Pancreas (tissue), 10 donors: ENCODE measurements at regions not wholly inside any gene's neighbourhood (a gene's known extent, or its start where the extent isn't known, plus 50 kb on each side); places are given as distances from the start of the nearest gene placed in this dataset.

Experiments used
- ATAC-seq, 4 donors: fragments of 200-7000 bp; cut with Tn5 transposase; one replicate each; pipeline versions ENCODE4 v1.8.0 to v1.9.1; 2020; ENCODE audit warnings: mild to moderate bottlenecking in 4 of 4, moderate library complexity in 4 of 4
- DNase-seq, 6 donors: peaks; one replicate each; pipeline ENCODE4 v3.0.0-alpha.2; 2020
- FAIRE-seq: peaks from 2 replicates; lab custom pipeline; 2012; peaks lifted over from hg19 to GRCh38; lab: Jason Lieb, UNC
- H3K27ac ChIP-seq, 4 donors: fragments of 200-600 bp; sonication (generic); 1 replicate in 3 of 4; 2 replicates in 1 of 4; pipeline versions ENCODE4 v1.5.0 to v1.8.0; 2020
- H3K27me3 ChIP-seq, 4 donors: fragments of 200-600 bp; one replicate each; pipeline ENCODE4 v1.8.0; 2021
- H3K36me3 ChIP-seq, 3 donors: fragments of 200-600 bp; sonication (generic) in 1 of 3; one replicate each; pipeline versions ENCODE4 v1.5.0 to v1.8.0; 2020 to 2021
- H3K4me1 ChIP-seq, 3 donors: fragments of 200-600 bp; one replicate each; pipeline ENCODE4 v1.8.0; 2021
- H3K4me3 ChIP-seq, 4 donors: fragments of 200-600 bp; sonication (generic) in 2 of 4; one replicate each; pipeline versions ENCODE4 v1.5.0 to v1.8.0; 2020 to 2021
- H3K9me3 ChIP-seq, 4 donors: fragments of 200-600 bp; one replicate each; pipeline ENCODE4 v1.8.0; 2021
- WGBS, 2 donors: extraction: QIAGEN DNeasy Blood & Tissue Kit; methylation state at CpG; one replicate each; pipeline ENCODE4 v1.1.7; 2013; 5-methylcytosine and 5-hydroxymethylcytosine counted together
- intact Hi-C, 3 donors: fragments of 100-400 bp; cut with DNase I; formaldehyde crosslinking; loops; one replicate each; pipeline versions ENCODE4 v1.11.1 to v1.14.2; 2022
- TF ChIP-seq, protein P1 (sequence below), 4 donors: fragments of 200-600 bp; sonication (generic) in 3 of 4; IDR thresholded peaks; one replicate each; pipeline versions ENCODE4 v1.5.0 to v1.8.0; 2021; ENCODE audit warnings: antibody characterized with exemption in 4 of 4
- donor health status: healthy with polysubstance abuse.
- donor health status: DM: no; HTN: no; CAD: no; lungs with moderate emphysema.
- donor health status: DM: no; HTN: no; CAD: no.
- donor health status: control.
- donor health status: control.
- donor health status: Bipolar disorder and iron deficiency.
- donor health status: DM: yes; HTN: yes; CAD: no.
- donor health status: DM: no; HTN: no; CAD: no.
- donor health status: DM: no; HTN: no; CAD: no.
- donor health status: DM: yes; HTN: yes; CAD: no.

DNA sequence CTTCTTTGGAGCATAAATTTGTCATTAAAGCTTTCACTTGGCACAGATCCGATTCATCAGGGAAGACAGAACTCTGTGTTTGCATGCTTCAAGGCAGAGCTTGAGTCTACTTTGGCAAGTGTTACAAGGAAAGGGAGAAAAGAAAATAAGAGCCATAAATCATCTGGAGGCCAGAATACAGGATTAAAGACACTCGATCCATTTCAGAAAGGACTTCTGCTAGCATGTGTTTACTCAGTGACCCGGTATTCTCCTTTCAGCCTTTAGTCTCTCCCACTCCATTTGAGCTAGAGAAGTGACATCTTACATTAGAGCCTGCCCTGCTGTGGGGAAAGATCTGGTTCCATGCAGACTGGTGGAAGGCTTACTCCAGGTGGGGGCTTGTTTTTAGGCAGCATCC lies 306.4 kb downstream of the KLF5 start:
- no peak for FAIRE-seq
- 14 to 15% methylated on average over 3 of the region's 3 CpGs for whole genome bisulfite sequencing, 2 donors
- H3K4me3 ChIP-seq = no peak overlapping the region
- H3K36me3 ChIP-seq = no peaks in the 10 kb centered on the region
- no peaks in the 10 kb centered on the region for H3K9me3 ChIP-seq
- ATAC-seq = peak; percentile 60 to 75 (median 66)
- intact Hi-C loops = no loop called here
- TF ChIP-seq, protein P1, sequence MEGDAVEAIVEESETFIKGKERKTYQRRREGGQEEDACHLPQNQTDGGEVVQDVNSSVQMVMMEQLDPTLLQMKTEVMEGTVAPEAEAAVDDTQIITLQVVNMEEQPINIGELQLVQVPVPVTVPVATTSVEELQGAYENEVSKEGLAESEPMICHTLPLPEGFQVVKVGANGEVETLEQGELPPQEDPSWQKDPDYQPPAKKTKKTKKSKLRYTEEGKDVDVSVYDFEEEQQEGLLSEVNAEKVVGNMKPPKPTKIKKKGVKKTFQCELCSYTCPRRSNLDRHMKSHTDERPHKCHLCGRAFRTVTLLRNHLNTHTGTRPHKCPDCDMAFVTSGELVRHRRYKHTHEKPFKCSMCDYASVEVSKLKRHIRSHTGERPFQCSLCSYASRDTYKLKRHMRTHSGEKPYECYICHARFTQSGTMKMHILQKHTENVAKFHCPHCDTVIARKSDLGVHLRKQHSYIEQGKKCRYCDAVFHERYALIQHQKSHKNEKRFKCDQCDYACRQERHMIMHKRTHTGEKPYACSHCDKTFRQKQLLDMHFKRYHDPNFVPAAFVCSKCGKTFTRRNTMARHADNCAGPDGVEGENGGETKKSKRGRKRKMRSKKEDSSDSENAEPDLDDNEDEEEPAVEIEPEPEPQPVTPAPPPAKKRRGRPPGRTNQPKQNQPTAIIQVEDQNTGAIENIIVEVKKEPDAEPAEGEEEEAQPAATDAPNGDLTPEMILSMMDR (IDR thresholded peaks at IDR 0.05) = no peak
- peaks cover 5 to 11% (median 8%) of the 10 kb centered on the region in 3 donors for H3K4me1 ChIP-seq
- H3K27me3 ChIP-seq = no peaks in the 10 kb centered on the region
- no peak for DNase-seq
- peak overlapping the region in 2 of 4 donors; percentile 64 to 66 for H3K27ac ChIP-seq

DNA sequence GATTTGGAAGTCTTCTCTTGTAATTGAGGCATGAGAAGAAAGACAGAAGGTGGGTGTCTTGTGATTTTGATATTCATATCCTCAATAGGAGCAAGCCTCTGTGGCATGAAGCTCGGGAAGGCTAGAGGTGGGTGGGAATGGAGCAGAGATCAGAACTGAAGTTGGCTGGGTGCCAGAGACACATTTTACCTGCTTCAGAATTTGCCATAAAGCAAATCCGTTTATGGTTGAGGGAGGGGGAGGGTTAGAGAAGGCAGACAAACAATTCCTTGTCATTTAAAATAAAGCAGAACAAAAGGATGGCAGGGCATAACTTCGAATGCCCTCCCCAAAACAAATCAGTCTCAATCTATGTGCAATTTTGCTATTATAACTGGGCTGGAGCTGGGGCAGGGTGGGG lies 305.9 kb downstream of the KLF5 start:
- no peak for ATAC-seq
- DNase-seq = no peak
- H3K9me3 ChIP-seq = no peaks in the 10 kb centered on the region
- no peaks in the 10 kb centered on the region for H3K27me3 ChIP-seq
- no peak for FAIRE-seq
- H3K27ac ChIP-seq = peak overlapping the region in 2 of 4 donors; percentile 5 to 66
- TF ChIP-seq, protein P1 (IDR thresholded peaks at IDR 0.05) = no peak
- no peak overlapping the region for H3K4me3 ChIP-seq
- peaks cover 5 to 11% (median 8%) of the 10 kb centered on the region in 3 donors for H3K4me1 ChIP-seq
- intact Hi-C loops = no loop called here
- 24 to 25% methylated on average over 3 of the region's 3 CpGs for WGBS, 2 donors
- no peaks in the 10 kb centered on the region for H3K36me3 ChIP-seq

DNA sequence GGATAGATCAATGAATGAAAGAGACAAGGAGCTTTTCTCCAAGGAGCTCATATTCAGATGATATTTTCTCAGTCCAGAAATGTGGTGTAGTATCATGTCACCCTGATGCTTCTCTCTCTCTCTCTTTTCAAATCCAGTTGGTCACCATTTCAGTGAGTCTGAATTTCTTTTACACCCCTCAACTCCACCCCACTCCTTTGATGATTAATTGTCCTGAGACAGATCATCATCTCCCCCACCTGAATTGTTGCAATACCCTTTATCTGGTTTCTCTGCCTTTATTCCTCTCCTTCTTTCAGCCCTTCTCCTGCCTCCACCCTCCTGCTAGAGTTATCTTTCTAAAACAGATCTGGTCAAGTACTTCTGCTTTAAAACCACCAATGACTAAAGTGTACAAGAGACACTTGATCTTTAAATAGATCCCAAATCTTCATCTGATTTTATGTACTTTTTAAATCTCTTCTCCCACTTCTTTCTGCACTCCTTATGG lies 299.8 kb downstream of the KLF5 start:
- Histone ChIP-seq H3K9me3 (no peaks in the 10 kb centered on the region), H3K27me3 (no peaks in the 10 kb centered on the region), H3K4me1 (no peaks in the 10 kb centered on the region), H3K4me3 (no peak overlapping the region), H3K27ac (no peak overlapping the region), H3K36me3 (no peaks in the 10 kb centered on the region)
- no peak for ATAC-seq
- intact Hi-C loops = no loop called here
- FAIRE-seq = no peak
- TF ChIP-seq, protein P1 (IDR thresholded peaks at IDR 0.05) = no peak
- no peak for DNase-seq

DNA sequence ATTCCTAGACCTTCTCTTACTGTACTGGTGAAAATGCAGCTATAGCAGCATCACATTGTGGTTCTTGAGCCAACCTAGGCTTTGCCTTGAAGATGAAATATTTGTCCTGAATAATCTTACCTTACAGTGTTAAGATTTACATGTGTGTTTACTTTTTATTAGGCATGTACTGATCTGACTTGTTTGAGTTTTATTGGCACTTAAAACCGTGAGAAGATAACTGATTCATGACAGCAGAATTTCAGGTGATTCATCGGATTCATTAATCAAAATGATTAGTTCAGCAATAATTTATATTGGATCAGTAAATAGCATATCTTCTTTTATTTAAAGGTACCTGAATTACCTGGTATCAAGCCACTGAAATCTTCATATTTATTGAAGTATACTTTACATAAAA lies 296.3 kb downstream of the KLF5 start:
- no peaks in the 10 kb centered on the region for H3K9me3 ChIP-seq
- DNase-seq (no peak), FAIRE-seq (no peak), ATAC-seq (no peak)
- H3K4me3 ChIP-seq = no peak overlapping the region
- TF ChIP-seq, protein P1 (IDR thresholded peaks at IDR 0.05) = no peak
- 37 to 38% methylated on average over 2 of the region's 2 CpGs for WGBS, 2 donors
- H3K36me3 ChIP-seq = no peaks in the 10 kb centered on the region
- H3K27ac ChIP-seq = no peak overlapping the region
- intact Hi-C loops = no loop called here
- H3K27me3 ChIP-seq = no peaks in the 10 kb centered on the region
- no peaks in the 10 kb centered on the region for H3K4me1 ChIP-seq

DNA sequence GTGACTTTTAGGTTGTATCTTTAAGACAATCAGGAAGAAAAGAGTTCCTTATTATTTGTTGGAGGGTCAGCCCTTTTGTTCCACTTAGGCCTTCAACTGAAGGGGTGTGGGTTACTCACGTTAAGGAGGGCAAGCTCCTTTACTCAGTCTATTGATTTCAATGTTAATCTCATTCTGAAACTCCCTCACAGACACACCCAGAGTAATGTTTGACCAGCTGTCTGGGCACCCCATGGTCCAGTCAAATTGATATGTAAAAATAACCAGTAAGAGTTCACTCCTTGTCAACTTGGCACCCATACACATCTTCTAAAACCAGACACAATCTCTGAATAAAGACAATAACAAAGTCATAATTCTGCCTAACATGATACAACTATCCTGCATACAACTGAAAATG lies 292.9 kb downstream of the KLF5 start:
- Histone ChIP-seq H3K27me3 (no peaks in the 10 kb centered on the region), H3K27ac (no peak overlapping the region), H3K9me3 (no peaks in the 10 kb centered on the region), H3K4me3 (no peak overlapping the region), H3K36me3 (no peaks in the 10 kb centered on the region), H3K4me1 (no peaks in the 10 kb centered on the region)
- no peak for ATAC-seq
- FAIRE-seq = no peak
- no peak for DNase-seq
- TF ChIP-seq, protein P1 (IDR thresholded peaks at IDR 0.05) = no peak
- 34 to 41% methylated on average over 1 of the region's 1 CpG for WGBS, 2 donors
- intact Hi-C loops = no loop called here
